Fibroblast of villous mesenchyme (primary cell): ENCODE measurements at regions not wholly inside any gene's neighbourhood (a gene's known extent, or its start where the extent isn't known, plus 50 kb on each side); places are given as distances from the start of the nearest gene placed in this dataset.

Experiments used
- DNase-seq: peaks from one replicate; pipeline ENCODE4 v3.0.0-alpha.2; 2010; ENCODE audit warnings: low read depth
- H3K4me3 ChIP-seq: 2 replicates; pipeline ENCODE4 v1.5.1; 2011; ENCODE audit warnings: low read depth, mild to moderate bottlenecking, low read length
- CTCF ChIP-seq: IDR thresholded peaks from 2 replicates; pipeline ENCODE4 v1.5.1; 2012; ENCODE audit warnings: low read depth, mild to moderate bottlenecking, low read length; ENCODE audit not compliant: insufficient read depth

- no peak overlapping the region for H3K4me3 ChIP-seq
- no peak for TF ChIP-seq CTCF
- no peak for DNase-seq
These were observed 156.0 kb upstream of the NFE2L3 start for GRCh38 chr7:25996006-25996408.

- no peak for DNase-seq
- H3K4me3 ChIP-seq = no peak overlapping the region
- TF ChIP-seq CTCF = no peak
These were observed 153.5 kb upstream of the NFE2L3 start for GRCh38 chr7:25998499-25998898.

- TF ChIP-seq CTCF = no peak
- no peak for DNase-seq
- no peak overlapping the region for H3K4me3 ChIP-seq
These were observed 151.2 kb upstream of the NFE2L3 start for GRCh38 chr7:26000841-26001240.

GRCh38 chr7:26001662-26002244 lies 150.2 kb upstream of the NFE2L3 start:
- no peak for TF ChIP-seq CTCF
- no peak overlapping the region for H3K4me3 ChIP-seq
- DNase-seq = no peak

- DNase-seq = no peak
- no peak overlapping the region for H3K4me3 ChIP-seq
- no peak for TF ChIP-seq CTCF
These were observed 146.2 kb upstream of the NFE2L3 start for GRCh38 chr7:26005683-26006410.

- no peak for TF ChIP-seq CTCF
- no peak for DNase-seq
- H3K4me3 ChIP-seq = no peak overlapping the region
These were observed 145.6 kb upstream of the NFE2L3 start for GRCh38 chr7:26006426-26006825.
